HEK293 (cell line): ENCODE measurements at regions not wholly inside any gene's neighbourhood (a gene's known extent, or its start where the extent isn't known, plus 50 kb on each side); places are given as distances from the start of the nearest gene placed in this dataset.
A peak's percentile ranks its signal among the peaks of the same experiment; 100 is the strongest.

Experiments
- CTCF ChIA-PET: fragments of 350-600 bp; formaldehyde crosslinking; extraction: SDS; loops from one replicate; lab custom pipeline; 2021; ENCODE audit warnings: antibody characterized with exemption; lab: Yijun Ruan, JAX
- POLR2A ChIA-PET: fragments of 300-600 bp; formaldehyde crosslinking; extraction: SDS; loops from one replicate; lab custom pipeline; 2020; ENCODE audit warnings: antibody characterized with exemption, inconsistent platforms; lab: Yijun Ruan, JAX
- H3K27ac ChIP-seq: fragments of 200-500 bp; sonication (Bioruptor generic); 2 replicates; pipeline ENCODE4 v1.5.1; 2014; ENCODE audit warnings: low read depth, low read length, control low read depth, inconsistent platforms; ENCODE audit errors: extremely low read depth
- H3K36me3 ChIP-seq, 2 experiments: fragments of 200-500 bp in 1 of 2; sonication (Bioruptor generic) in 1 of 2; 1 replicate in 1 of 2; 2 replicates in 1 of 2; pipeline ENCODE4 v1.5.1; 2014 to 2017; ENCODE audit warnings: inconsistent platforms in 2 of 2, low read length in 2 of 2; ENCODE audit not compliant: control insufficient read depth in 2 of 2, insufficient read depth in 1 of 2
- H3K4me1 ChIP-seq: fragments of 200-500 bp; sonication (Bioruptor generic); 2 replicates; pipeline ENCODE4 v1.5.1; 2014; ENCODE audit warnings: mild to moderate bottlenecking, low read length, inconsistent platforms; ENCODE audit not compliant: control insufficient read depth, insufficient read depth
- H3K4me3 ChIP-seq: 2 replicates; pipeline ENCODE4 v1.5.1; 2011; ENCODE audit warnings: low read depth, mild to moderate bottlenecking, control low read depth, low read length, moderate library complexity
- H3K9me3 ChIP-seq: fragments of 200-500 bp; sonication (Bioruptor generic); 2 replicates; pipeline ENCODE4 v1.5.1; 2014; ENCODE audit warnings: low read depth, low read length, inconsistent platforms; ENCODE audit not compliant: control insufficient read depth, insufficient read depth
- GLIS1 ChIP-seq: fragments of 450-650 bp; formaldehyde crosslinking; IDR thresholded peaks from 2 replicates; pipeline ENCODE4 v1.5.1; 2016; ENCODE audit warnings: missing biosample characterization, missing genetic modification characterization
- HOXC10 ChIP-seq: sonication (generic); formaldehyde crosslinking; IDR thresholded peaks from 2 replicates; pipeline ENCODE4 v1.8.1; 2023; ENCODE audit warnings: mild to moderate bottlenecking, missing genetic modification reagents
- SCRT1 ChIP-seq: fragments of 450-650 bp; formaldehyde crosslinking; IDR thresholded peaks from 2 replicates; pipeline ENCODE4 v1.5.1; 2016; ENCODE audit warnings: missing biosample characterization, missing genetic modification characterization, borderline replicate concordance
- SCRT2 ChIP-seq: fragments of 450-650 bp; formaldehyde crosslinking; IDR thresholded peaks from 2 replicates; pipeline ENCODE4 v1.5.1; 2016; ENCODE audit warnings: missing biosample characterization, missing genetic modification characterization
- WT1 ChIP-seq: fragments of 450-650 bp; formaldehyde crosslinking; IDR thresholded peaks from 2 replicates; pipeline ENCODE4 v1.5.1; 2016; ENCODE audit warnings: missing biosample characterization, missing genetic modification characterization
- ZIC2 ChIP-seq: fragments of 450-650 bp; formaldehyde crosslinking; IDR thresholded peaks from 2 replicates; pipeline ENCODE4 v1.5.1; 2016; ENCODE audit warnings: missing biosample characterization, missing genetic modification characterization
- ZNF138 ChIP-seq: fragments of 450-650 bp; formaldehyde crosslinking; IDR thresholded peaks from 2 replicates; pipeline ENCODE4 v1.5.1; 2016; ENCODE audit warnings: missing biosample characterization, missing genetic modification characterization, borderline replicate concordance
- ZNF174 ChIP-seq: fragments of 450-650 bp; formaldehyde crosslinking; IDR thresholded peaks from 2 replicates; pipeline ENCODE4 v1.5.0; 2017; ENCODE audit warnings: missing biosample characterization, mild to moderate bottlenecking, missing genetic modification characterization
- ZNF24 ChIP-seq: fragments of 450-650 bp; formaldehyde crosslinking; IDR thresholded peaks from 2 replicates; pipeline ENCODE4 v1.5.1; 2016; ENCODE audit warnings: missing biosample characterization, missing genetic modification characterization
- ZNF501 ChIP-seq: fragments of 450-650 bp; formaldehyde crosslinking; IDR thresholded peaks from 2 replicates; pipeline ENCODE4 v1.5.1; 2016; ENCODE audit warnings: missing biosample characterization, missing genetic modification characterization
- ZNF624 ChIP-seq: fragments of 450-650 bp; formaldehyde crosslinking; IDR thresholded peaks from 2 replicates; pipeline ENCODE4 v1.5.1; 2017; ENCODE audit warnings: missing biosample characterization, missing genetic modification characterization
- ZNF792 ChIP-seq: fragments of 450-650 bp; formaldehyde crosslinking; IDR thresholded peaks from 2 replicates; pipeline ENCODE4 v1.5.1; 2016; ENCODE audit warnings: missing biosample characterization, missing genetic modification characterization
- TF ChIP-seq, protein P1 (sequence below): fragments of 450-650 bp; formaldehyde crosslinking; IDR thresholded peaks from 2 replicates; pipeline ENCODE4 v1.5.1; 2017; ENCODE audit warnings: missing biosample characterization, missing genetic modification characterization
- TF ChIP-seq, protein P2 (sequence below): fragments of 450-650 bp; formaldehyde crosslinking; IDR thresholded peaks from 2 replicates; pipeline ENCODE4; 2016; ENCODE audit warnings: missing biosample characterization, missing genetic modification characterization
- TF ChIP-seq, protein P3 (sequence below): fragments of 450-650 bp; formaldehyde crosslinking; IDR thresholded peaks from 2 replicates; pipeline ENCODE4 v1.5.1; 2016; ENCODE audit warnings: missing biosample characterization, missing genetic modification characterization

DNA sequence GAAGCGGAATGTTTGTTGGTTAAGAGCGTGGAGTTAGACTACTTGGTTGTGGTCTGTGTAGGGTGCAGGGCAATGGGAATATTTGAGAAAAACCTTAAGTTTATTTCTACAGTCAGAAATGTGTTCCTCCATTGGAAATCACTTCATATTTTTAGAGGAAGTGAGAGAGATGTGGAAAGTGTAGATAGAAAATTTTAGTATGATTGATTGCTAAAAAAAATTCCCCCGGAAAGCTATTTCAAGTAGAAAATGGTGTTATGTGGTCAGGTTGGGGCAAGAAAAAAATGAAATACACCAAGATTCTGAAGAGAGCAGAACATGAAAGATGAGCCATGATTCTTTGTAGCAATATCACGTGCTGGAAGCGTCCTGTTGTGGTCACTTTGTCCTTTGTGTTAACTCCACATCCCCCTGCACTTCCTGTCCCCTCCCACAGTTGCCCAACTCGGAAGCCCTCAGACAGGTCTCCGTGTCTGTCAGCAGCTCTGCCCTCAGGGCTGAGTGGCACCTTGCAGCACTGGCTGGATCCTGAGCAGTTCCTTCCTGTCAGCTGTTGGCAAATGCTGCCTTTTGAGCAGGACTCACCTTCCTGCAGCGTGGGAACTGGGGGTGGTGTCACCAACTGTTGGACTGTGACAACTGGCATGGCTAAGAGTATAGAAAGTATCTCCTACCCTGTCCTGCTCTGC, 137.5 kb upstream of the SLC24A3 start (continued):
- TF ChIP-seq, protein P1, sequence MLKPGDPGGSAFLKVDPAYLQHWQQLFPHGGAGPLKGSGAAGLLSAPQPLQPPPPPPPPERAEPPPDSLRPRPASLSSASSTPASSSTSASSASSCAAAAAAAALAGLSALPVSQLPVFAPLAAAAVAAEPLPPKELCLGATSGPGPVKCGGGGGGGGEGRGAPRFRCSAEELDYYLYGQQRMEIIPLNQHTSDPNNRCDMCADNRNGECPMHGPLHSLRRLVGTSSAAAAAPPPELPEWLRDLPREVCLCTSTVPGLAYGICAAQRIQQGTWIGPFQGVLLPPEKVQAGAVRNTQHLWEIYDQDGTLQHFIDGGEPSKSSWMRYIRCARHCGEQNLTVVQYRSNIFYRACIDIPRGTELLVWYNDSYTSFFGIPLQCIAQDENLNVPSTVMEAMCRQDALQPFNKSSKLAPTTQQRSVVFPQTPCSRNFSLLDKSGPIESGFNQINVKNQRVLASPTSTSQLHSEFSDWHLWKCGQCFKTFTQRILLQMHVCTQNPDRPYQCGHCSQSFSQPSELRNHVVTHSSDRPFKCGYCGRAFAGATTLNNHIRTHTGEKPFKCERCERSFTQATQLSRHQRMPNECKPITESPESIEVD (tag by site-specific recombination): no peak
- no peak for TF ChIP-seq HOXC10
- TF ChIP-seq ZNF624 (tag by site-specific recombination): no peak
- TF ChIP-seq ZNF792 (tag by site-specific recombination): no peak
- TF ChIP-seq, protein P2, sequence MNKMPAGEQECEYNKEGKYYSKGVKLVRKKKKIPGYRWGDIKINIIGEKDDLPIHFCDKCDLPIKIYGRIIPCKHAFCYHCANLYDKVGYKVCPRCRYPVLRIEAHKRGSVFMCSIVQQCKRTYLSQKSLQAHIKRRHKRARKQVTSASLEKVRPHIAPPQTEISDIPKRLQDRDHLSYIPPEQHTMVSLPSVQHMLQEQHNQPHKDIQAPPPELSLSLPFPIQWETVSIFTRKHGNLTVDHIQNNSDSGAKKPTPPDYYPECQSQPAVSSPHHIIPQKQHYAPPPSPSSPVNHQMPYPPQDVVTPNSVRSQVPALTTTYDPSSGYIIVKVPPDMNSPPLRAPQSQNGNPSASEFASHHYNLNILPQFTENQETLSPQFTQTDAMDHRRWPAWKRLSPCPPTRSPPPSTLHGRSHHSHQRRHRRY (tag by site-specific recombination): no peak
- TF ChIP-seq, all 188 proteins: peak for 0

DNA sequence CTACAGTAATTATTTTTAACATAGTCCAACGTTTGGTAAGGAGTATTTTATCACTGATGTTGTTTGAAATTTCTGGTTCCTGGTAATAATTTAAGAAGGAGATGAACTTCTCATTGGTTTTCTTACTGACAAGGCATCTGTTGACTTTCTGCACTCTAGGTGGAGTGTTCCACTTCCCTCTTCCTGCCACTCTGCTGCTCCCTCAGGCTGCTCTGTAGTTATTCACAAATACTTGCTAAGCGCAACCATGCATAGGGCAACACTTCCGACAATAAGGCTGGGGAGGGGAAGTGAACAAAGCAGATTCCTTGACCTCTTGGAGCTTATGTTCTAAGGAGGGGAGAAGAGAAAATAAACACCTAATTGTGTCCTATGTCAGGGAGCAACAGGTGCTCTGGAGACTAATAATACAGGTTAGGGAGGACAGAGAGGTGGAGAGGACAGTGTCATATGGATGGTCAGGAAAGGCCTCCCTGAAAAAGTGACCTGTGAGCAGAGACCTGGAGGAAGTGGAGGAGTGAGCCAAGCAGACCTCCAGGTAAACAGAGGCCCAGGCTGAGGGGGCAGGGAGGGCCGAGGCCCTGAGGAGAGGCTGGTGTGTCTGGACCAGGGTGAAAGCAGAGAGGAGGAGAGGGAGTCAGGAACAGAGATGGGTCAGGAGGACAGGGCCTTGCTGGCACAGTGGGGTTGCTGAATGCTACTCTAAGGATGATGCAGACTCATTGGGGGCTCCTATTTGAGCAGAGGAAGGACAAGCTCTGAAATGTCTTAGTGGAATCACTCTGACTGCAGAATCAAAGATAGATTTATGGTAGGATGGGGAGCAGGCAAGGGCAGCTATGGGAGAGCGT, 134.8 kb upstream of the SLC24A3 start:
- no peaks in the 10 kb centered on the region for H3K36me3 ChIP-seq
- no peak overlapping the region for H3K4me3 ChIP-seq
- TF ChIP-seq GLIS1 (tag by site-specific recombination): no peak
- TF ChIP-seq SCRT2: peak; percentile 79
- no peak for TF ChIP-seq ZNF24 (tag by site-specific recombination)
- no peak for TF ChIP-seq ZNF501
- TF ChIP-seq SCRT1: peak; percentile 81
- H3K4me1 ChIP-seq: no peaks in the 10 kb centered on the region
- ChIA-PET CTCF (interaction anchor here (0.8 to 1.1 kb wide), 2 partner anchors 37 to 445 kb away, joined by 3 to 9 read pairs; no protein-coding TSS in a partner anchor), POLR2A (no interaction called here)
- H3K9me3 ChIP-seq: no peaks in the 10 kb centered on the region
- H3K27ac ChIP-seq: no peak overlapping the region

DNA sequence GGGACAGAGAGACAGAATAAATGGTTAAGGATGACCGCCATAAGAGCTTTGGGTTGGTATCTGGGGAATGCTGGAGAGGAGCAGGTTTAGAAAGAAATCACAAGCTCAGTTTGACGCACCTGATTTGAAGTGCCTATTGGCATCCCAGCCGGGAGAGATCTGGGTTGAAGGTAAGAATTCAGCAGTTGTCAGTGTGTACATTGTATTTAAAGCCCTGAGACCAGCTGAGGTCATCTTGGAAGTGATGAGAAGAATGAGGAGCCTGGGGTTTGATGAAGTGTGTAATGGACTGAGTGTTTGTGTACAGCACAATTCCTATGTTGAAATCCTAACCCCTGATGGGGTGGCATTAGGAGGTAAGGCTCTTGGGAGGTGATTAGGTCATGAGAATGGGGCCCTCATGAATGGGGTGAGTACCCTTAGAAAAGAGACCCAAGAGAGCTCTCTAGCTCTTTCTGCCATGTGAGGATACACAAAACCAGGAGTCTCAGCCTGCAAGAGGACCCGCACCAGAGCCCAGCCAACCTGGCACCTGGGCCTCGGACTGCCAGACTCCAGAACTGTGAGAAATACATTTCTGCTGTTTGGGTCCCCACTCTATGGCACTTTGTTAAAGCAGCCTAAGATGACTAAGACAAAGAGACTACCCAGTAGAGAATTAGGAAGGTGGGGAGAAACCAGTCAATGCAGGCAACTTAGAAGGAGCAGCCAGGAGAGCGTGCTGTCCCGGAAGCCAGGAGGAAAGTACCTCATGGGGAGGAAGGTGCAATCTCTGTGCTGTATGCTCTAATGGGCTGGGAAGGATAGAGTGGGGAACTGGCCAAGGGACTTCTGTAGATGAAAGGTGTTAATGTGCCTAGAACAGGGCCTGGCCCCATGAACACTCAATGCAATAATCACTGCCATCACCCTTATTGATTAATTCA, 133.7 kb upstream of the SLC24A3 start:
- TF ChIP-seq ZNF138 (tag by site-specific recombination): no peak
- TF ChIP-seq, protein P3, sequence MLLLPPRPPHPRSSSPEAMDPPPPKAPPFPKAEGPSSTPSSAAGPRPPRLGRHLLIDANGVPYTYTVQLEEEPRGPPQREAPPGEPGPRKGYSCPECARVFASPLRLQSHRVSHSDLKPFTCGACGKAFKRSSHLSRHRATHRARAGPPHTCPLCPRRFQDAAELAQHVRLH (tag by site-specific recombination): no peak
- TF ChIP-seq ZNF624 (tag by site-specific recombination): no peak
- 0 out of 2 replicates have a peak, but pooled peaks have one; percentile 13 for TF ChIP-seq ZIC2 (tag by site-specific recombination)
- no peak for TF ChIP-seq WT1 (tag by site-specific recombination)
- no peak for TF ChIP-seq ZNF174 (tag by site-specific recombination)
- no peak overlapping the region for H3K27ac ChIP-seq
- no peaks in the 10 kb centered on the region for H3K4me1 ChIP-seq
- H3K4me3 ChIP-seq: no peak overlapping the region
- CTCF ChIA-PET: interaction anchor here (0.8 kb wide), 1 partner anchor 36 kb away, joined by 9 read pairs; no protein-coding TSS in a partner anchor
- POLR2A ChIA-PET: no interaction called here
- H3K9me3 ChIP-seq: no peaks in the 10 kb centered on the region
- no peaks in the 10 kb centered on the region for H3K36me3 ChIP-seq
